ENCODE measurements at regions not wholly inside any gene's neighbourhood (a gene's known extent, or its start where the extent isn't known, plus 50 kb on each side); places are given as distances from the start of the nearest gene placed in this dataset.
"Not testable (repeated sequence)": the region's sequence is repeated elsewhere in the genome, so short reads cannot be mapped to it uniquely, and the experiment has no call there.

GRCh38 chr13:18618442-18618841 is 563.2 kb downstream of the TUBA3C start:
- not testable (repeated sequence) for H3K9me3 ChIP-seq (ENCODE audit: control insufficient read depth in 1 of 2, low read length in 2 of 2)

GRCh38 chr13:18610476-18610875 is 571.1 kb downstream of the TUBA3C start:
- not testable (repeated sequence) for H3K9me3 ChIP-seq (ENCODE audit: control insufficient read depth in 1 of 2, low read length in 2 of 2); H3K4me3 ChIP-seq (ENCODE audit: low read depth in 1 of 2, low read length in 2 of 2); H3K36me3 ChIP-seq (ENCODE audit: control insufficient read depth in 1 of 2, insufficient read depth in 2 of 2, low read length in 2 of 2); H3K4me1 ChIP-seq (ENCODE audit: control insufficient read depth in 1 of 2, insufficient read depth in 2 of 2, low read length in 2 of 2); H3K27me3 ChIP-seq (ENCODE audit: control insufficient read depth in 1 of 2, insufficient read depth in 2 of 2, low read length in 2 of 2); H3K9ac ChIP-seq (ENCODE audit: low read depth in 1 of 2, low read length in 2 of 2); H3K27ac ChIP-seq (ENCODE audit: low read depth, low read length)

More at GRCh38 chr13:18618442-18618841, 563.2 kb downstream of the TUBA3C start:
- H3K27me3 ChIP-seq (ENCODE audit: control insufficient read depth in 1 of 2, insufficient read depth in 2 of 2, low read length in 2 of 2); H3K9ac ChIP-seq (ENCODE audit: low read depth in 1 of 2, low read length in 2 of 2); H3K4me1 ChIP-seq (ENCODE audit: control insufficient read depth in 1 of 2, insufficient read depth in 2 of 2, low read length in 2 of 2); H3K36me3 ChIP-seq (ENCODE audit: control insufficient read depth in 1 of 2, insufficient read depth in 2 of 2, low read length in 2 of 2); H3K4me3 ChIP-seq (ENCODE audit: low read depth in 1 of 2, low read length in 2 of 2); H3K27ac ChIP-seq (ENCODE audit: low read depth, low read length): not testable (repeated sequence)

GRCh38 chr13:18609371-18609770 is 572.3 kb downstream of the TUBA3C start:
- not testable (repeated sequence) for H3K9ac ChIP-seq (ENCODE audit: low read depth in 1 of 2, low read length in 2 of 2); H3K4me1 ChIP-seq (ENCODE audit: control insufficient read depth in 1 of 2, insufficient read depth in 2 of 2, low read length in 2 of 2); H3K36me3 ChIP-seq (ENCODE audit: control insufficient read depth in 1 of 2, insufficient read depth in 2 of 2, low read length in 2 of 2); H3K4me3 ChIP-seq (ENCODE audit: low read depth in 1 of 2, low read length in 2 of 2); H3K27me3 ChIP-seq (ENCODE audit: control insufficient read depth in 1 of 2, insufficient read depth in 2 of 2, low read length in 2 of 2); H3K9me3 ChIP-seq (ENCODE audit: control insufficient read depth in 1 of 2, low read length in 2 of 2); H3K27ac ChIP-seq (ENCODE audit: low read depth, low read length)

- H3K9ac ChIP-seq (ENCODE audit: low read depth in 1 of 2, low read length in 2 of 2); H3K27me3 ChIP-seq (ENCODE audit: control insufficient read depth in 1 of 2, insufficient read depth in 2 of 2, low read length in 2 of 2); H3K9me3 ChIP-seq (ENCODE audit: control insufficient read depth in 1 of 2, low read length in 2 of 2); H3K27ac ChIP-seq (ENCODE audit: low read depth, low read length); H3K4me1 ChIP-seq (ENCODE audit: control insufficient read depth in 1 of 2, insufficient read depth in 2 of 2, low read length in 2 of 2); H3K4me3 ChIP-seq (ENCODE audit: low read depth in 1 of 2, low read length in 2 of 2); H3K36me3 ChIP-seq (ENCODE audit: control insufficient read depth in 1 of 2, insufficient read depth in 2 of 2, low read length in 2 of 2): not testable (repeated sequence)
Observed at GRCh38 chr13:18608851-18609250, 572.8 kb downstream of the TUBA3C start.

- not testable (repeated sequence) for H3K4me3 ChIP-seq (ENCODE audit: low read depth in 1 of 2, low read length in 2 of 2); H3K36me3 ChIP-seq (ENCODE audit: control insufficient read depth in 1 of 2, insufficient read depth in 2 of 2, low read length in 2 of 2); H3K4me1 ChIP-seq (ENCODE audit: control insufficient read depth in 1 of 2, insufficient read depth in 2 of 2, low read length in 2 of 2); H3K9me3 ChIP-seq (ENCODE audit: control insufficient read depth in 1 of 2, low read length in 2 of 2); H3K27ac ChIP-seq (ENCODE audit: low read depth, low read length); H3K9ac ChIP-seq (ENCODE audit: low read depth in 1 of 2, low read length in 2 of 2); H3K27me3 ChIP-seq (ENCODE audit: control insufficient read depth in 1 of 2, insufficient read depth in 2 of 2, low read length in 2 of 2)
Observed at GRCh38 chr13:18600366-18600765, 581.3 kb downstream of the TUBA3C start.

GRCh38 chr13:18599791-18600211 is 581.8 kb downstream of the TUBA3C start:
- not testable (repeated sequence) for H3K27me3 ChIP-seq (ENCODE audit: control insufficient read depth in 1 of 2, insufficient read depth in 2 of 2, low read length in 2 of 2); H3K36me3 ChIP-seq (ENCODE audit: control insufficient read depth in 1 of 2, insufficient read depth in 2 of 2, low read length in 2 of 2); H3K9ac ChIP-seq (ENCODE audit: low read depth in 1 of 2, low read length in 2 of 2); H3K9me3 ChIP-seq (ENCODE audit: control insufficient read depth in 1 of 2, low read length in 2 of 2); H3K4me3 ChIP-seq (ENCODE audit: low read depth in 1 of 2, low read length in 2 of 2); H3K4me1 ChIP-seq (ENCODE audit: control insufficient read depth in 1 of 2, insufficient read depth in 2 of 2, low read length in 2 of 2); H3K27ac ChIP-seq (ENCODE audit: low read depth, low read length)

- H3K9ac ChIP-seq (ENCODE audit: low read depth in 1 of 2, low read length in 2 of 2); H3K36me3 ChIP-seq (ENCODE audit: control insufficient read depth in 1 of 2, insufficient read depth in 2 of 2, low read length in 2 of 2); H3K27me3 ChIP-seq (ENCODE audit: control insufficient read depth in 1 of 2, insufficient read depth in 2 of 2, low read length in 2 of 2); H3K27ac ChIP-seq (ENCODE audit: low read depth, low read length); H3K4me1 ChIP-seq (ENCODE audit: control insufficient read depth in 1 of 2, insufficient read depth in 2 of 2, low read length in 2 of 2); H3K9me3 ChIP-seq (ENCODE audit: control insufficient read depth in 1 of 2, low read length in 2 of 2); H3K4me3 ChIP-seq (ENCODE audit: low read depth in 1 of 2, low read length in 2 of 2): not testable (repeated sequence)
Observed at GRCh38 chr13:18598543-18598942, 583.1 kb downstream of the TUBA3C start.

- H3K4me1 ChIP-seq (ENCODE audit: control insufficient read depth in 1 of 2, insufficient read depth in 2 of 2, low read length in 2 of 2); H3K9ac ChIP-seq (ENCODE audit: low read depth in 1 of 2, low read length in 2 of 2); H3K36me3 ChIP-seq (ENCODE audit: control insufficient read depth in 1 of 2, insufficient read depth in 2 of 2, low read length in 2 of 2); H3K9me3 ChIP-seq (ENCODE audit: control insufficient read depth in 1 of 2, low read length in 2 of 2); H3K27ac ChIP-seq (ENCODE audit: low read depth, low read length); H3K27me3 ChIP-seq (ENCODE audit: control insufficient read depth in 1 of 2, insufficient read depth in 2 of 2, low read length in 2 of 2); H3K4me3 ChIP-seq (ENCODE audit: low read depth in 1 of 2, low read length in 2 of 2): not testable (repeated sequence)
Observed at GRCh38 chr13:18597940-18598339, 583.7 kb downstream of the TUBA3C start.

GRCh38 chr13:18577103-18577502 is 604.5 kb downstream of the TUBA3C start:
- not testable (repeated sequence) for H3K4me3 ChIP-seq (ENCODE audit: low read depth in 1 of 2, low read length in 2 of 2); H3K9ac ChIP-seq (ENCODE audit: low read depth in 1 of 2, low read length in 2 of 2); H3K27me3 ChIP-seq (ENCODE audit: control insufficient read depth in 1 of 2, insufficient read depth in 2 of 2, low read length in 2 of 2); H3K4me1 ChIP-seq (ENCODE audit: control insufficient read depth in 1 of 2, insufficient read depth in 2 of 2, low read length in 2 of 2); H3K27ac ChIP-seq (ENCODE audit: low read depth, low read length); H3K36me3 ChIP-seq (ENCODE audit: control insufficient read depth in 1 of 2, insufficient read depth in 2 of 2, low read length in 2 of 2); H3K9me3 ChIP-seq (ENCODE audit: control insufficient read depth in 1 of 2, low read length in 2 of 2)

GRCh38 chr13:18567890-18568289 is 613.7 kb downstream of the TUBA3C start:
- H3K4me1 ChIP-seq (ENCODE audit: control insufficient read depth in 1 of 2, insufficient read depth in 2 of 2, low read length in 2 of 2); H3K36me3 ChIP-seq (ENCODE audit: control insufficient read depth in 1 of 2, insufficient read depth in 2 of 2, low read length in 2 of 2); H3K9ac ChIP-seq (ENCODE audit: low read depth in 1 of 2, low read length in 2 of 2); H3K27ac ChIP-seq (ENCODE audit: low read depth, low read length); H3K4me3 ChIP-seq (ENCODE audit: low read depth in 1 of 2, low read length in 2 of 2); H3K27me3 ChIP-seq (ENCODE audit: control insufficient read depth in 1 of 2, insufficient read depth in 2 of 2, low read length in 2 of 2); H3K9me3 ChIP-seq (ENCODE audit: control insufficient read depth in 1 of 2, low read length in 2 of 2): not testable (repeated sequence)

All from duodenal mucosa (tissue), 2 donors.